Dermis blood vessel endothelial cell (primary cell): ENCODE measurements at regions not wholly inside any gene's neighbourhood (a gene's known extent, or its start where the extent isn't known, plus 50 kb on each side); places are given as distances from the start of the nearest gene placed in this dataset.
A peak's percentile ranks its signal among the peaks of the same experiment; 100 is the strongest.
"Not testable (repeated sequence)": the region's sequence is repeated elsewhere in the genome, so short reads cannot be mapped to it uniquely, and the experiment has no call there.

Experiments
- DNase-seq: peaks from one replicate; pipeline ENCODE4 v3.0.0; 2010

DNA sequence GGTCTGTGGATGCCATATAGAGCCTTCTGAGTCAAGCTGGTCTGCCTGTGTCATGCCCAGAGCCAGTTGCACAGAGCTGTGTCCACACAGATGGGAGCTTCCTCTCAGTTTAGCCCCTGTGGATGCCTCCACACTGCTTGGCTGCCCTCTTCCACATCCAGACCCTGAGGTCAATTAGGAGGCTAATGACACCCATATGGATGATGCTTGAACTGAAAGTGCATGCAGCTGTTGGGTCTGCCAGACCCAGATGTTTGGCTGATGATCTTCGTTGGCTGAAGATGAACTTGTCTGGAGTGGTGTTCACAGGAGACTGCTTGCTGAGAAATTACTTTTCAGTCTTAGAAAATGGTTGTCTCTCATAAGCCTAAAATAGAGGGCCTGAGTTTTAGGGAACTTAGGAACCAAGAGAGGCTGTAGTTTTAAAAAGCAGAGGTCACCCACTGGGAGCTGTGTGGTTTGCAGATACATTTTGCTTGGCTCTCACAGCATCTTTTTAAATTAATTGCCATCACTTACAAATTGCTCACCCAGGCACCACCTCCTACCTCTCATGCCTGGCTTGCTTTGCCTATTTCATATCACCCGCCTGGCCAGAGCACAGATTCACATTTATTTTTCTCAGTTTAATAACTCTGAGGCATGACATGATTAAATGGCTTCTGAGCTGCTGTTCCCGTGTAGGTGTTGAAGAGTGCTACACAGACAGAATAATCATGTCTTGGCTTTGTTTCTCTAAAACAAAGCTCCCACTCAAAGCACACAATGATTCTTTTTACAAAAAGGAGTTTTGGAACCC, 176.1 kb downstream of the MINAR1 start:
- no peak for DNase-seq

- no peak for DNase-seq
Measured at GRCh38 chr15:79609506-79609905, 177.4 kb downstream of the MINAR1 start.

DNA sequence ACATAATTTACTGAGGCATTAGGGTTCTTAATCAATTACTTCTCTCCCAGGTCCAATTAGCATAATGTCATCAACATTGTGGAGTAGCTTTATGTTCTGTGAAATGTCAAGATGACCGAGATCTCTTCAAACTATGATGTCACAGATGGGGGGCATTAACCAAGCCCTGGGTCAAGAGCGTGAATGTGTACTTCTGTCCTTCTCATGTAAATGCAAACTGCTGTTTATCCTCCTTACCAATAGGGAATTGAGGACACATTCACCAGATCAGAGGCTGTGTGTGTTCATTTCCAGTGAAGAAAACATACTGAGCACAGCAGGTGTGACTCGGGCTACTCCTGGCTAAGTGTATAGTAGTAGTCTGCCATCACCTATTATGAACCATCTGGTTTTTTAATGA, 177.9 kb downstream of the MINAR1 start:
- DNase-seq: no peak

- DNase-seq: no peak
Measured at GRCh38 chr15:79615754-79616153, 183.6 kb downstream of the MINAR1 start.

GRCh38 chr15:79617071-79617470, 184.9 kb downstream of the MINAR1 start:
- DNase-seq: no peak

- no peak for DNase-seq
Measured at GRCh38 chr15:79620112-79620857, 188.1 kb downstream of the MINAR1 start.

DNA sequence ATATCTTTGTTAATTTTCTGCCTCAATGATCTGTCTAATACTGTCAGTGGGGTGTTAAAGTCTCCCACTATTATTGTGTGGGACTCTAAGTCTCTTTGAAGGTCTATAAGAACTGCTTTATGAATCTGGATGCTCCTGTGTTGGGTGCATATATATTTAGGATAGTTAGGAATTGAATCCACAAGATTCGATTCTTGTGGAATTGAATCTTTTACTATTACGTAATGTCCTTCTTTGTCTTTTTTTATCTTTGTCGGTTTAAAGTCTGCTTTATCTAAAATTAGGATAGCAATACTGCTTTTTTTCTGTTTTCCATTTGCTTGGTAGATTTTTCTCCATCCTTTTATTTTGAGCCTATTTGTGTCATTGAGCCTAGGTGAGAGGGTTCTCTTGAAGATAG, 189.7 kb downstream of the MINAR1 start:
- not testable (repeated sequence) for DNase-seq

DNA sequence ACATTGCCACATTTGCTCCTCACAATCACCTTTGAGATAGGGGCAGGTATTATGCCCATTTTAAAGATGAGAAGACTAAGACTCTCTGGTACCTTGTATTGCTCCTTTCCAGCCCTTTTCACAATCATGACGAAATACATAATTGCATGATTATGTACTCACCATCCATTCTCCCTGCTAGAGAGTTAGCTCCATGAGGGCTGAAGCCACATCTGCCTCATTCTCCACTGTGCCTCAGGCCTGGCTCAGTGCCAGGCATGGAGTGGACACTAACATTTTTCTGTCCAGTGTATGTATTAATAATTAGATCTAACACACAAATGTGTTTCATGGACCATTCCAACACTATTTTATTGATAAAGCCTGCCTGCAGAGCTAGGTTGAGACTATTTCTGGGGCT, 191.4 kb downstream of the MINAR1 start:
- DNase-seq: no peak

DNA sequence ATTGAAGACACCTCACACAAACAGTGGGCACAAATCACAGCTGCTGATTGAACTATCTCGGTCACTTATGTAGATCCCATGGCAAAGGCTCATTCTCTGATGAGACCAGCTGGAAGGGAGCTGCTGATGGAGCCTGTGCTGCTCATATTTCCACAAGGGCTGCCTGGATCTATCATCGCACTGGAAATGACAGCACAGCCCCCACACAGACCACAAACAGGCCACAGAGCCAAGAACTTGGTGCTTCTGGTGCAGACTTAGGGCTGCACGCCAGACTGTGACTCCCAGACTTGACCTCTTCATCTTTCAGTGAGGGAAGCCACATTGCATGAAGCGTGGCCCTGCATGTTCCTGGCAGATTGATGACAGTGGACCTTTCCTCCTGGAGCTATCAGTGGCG, 197.6 kb downstream of the MINAR1 start:
- DNase-seq: no peak

GRCh38 chr15:79632457-79632856, 200.3 kb downstream of the MINAR1 start:
- DNase-seq: no peak

- DNase-seq: no peak
Measured at GRCh38 chr15:79635149-79635771, 203.1 kb downstream of the MINAR1 start.

- DNase-seq: no peak
Measured at GRCh38 chr15:79635897-79636561, 203.9 kb downstream of the MINAR1 start.

GRCh38 chr15:79640206-79640605, 208.1 kb downstream of the MINAR1 start:
- peak; percentile 82 for DNase-seq

DNA sequence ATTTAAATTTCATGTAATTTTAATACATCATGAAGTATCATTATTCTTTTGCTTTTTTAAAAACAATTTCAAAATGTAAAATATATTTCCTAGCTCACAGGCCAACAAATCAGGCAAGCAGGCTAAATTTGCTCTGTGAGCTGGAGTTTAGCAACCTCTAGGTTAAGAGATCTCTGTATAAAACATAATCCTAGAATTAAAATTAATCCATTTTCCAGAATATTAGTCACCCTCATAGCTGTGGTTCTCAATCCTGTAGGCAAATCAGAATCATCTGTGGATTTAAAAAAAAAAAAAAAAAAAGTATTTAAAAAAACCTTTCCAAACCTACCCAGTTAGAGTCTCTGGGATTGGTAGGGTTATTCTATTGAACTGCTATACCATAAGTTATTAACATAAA, 209.7 kb downstream of the MINAR1 start:
- DNase-seq: no peak

DNA sequence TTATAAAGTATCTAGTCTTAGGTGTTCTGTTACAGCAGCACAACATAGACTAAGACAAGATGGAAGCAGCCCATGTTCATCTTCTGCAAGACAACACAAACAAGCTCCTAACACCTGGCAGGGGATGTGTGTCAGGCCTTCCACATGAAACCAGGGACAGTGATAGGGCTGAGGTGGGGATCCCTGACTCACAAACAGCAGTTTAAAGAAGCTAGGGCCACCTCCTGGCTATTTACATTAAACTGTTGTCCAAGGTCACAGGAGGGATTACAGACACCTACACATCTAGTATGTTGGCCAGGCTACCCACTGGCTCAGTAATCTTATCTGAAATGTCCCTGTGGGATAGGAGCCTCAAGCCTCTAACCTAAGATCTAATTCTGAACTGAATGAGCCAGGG, 211.3 kb downstream of the MINAR1 start:
- DNase-seq: no peak

DNA sequence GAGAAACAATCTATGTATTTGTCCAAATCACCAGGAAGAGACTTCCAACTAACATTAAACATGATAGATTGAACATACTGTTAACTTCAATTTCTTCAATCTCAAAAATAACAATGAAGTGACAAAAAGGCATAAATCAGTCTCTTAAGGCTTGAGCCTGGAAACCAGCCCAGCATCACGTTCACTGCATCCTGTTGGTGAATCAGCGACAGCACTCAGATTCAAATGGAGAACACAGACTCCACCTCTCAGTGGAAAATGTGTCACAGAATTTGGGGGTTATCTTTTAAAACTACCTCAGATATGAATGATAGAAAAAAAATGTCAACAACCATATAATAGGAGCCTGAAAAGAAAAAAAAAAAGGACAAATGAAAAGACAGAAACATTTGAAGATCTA, 212.0 kb downstream of the MINAR1 start:
- peak; percentile 89 for DNase-seq

DNA sequence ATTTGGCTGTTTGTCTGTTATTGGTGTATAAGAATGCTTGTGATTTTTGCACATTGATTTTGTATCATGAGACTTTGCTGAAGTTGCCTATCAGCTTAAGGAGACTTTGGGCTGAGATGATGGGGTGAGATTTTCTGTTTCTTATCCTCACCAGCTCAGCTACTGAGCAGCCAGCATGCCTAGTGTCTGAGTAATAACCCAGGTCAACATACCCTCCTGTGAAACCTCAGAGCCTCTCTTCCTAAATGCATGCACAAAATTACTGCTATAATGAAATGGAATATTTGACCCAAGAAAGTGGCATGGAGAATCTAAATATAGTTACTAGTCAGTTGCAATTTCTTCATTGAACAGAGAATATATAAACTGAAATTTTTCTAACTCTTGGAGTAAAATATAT, 220.8 kb downstream of the MINAR1 start:
- not testable (repeated sequence) for DNase-seq

DNA sequence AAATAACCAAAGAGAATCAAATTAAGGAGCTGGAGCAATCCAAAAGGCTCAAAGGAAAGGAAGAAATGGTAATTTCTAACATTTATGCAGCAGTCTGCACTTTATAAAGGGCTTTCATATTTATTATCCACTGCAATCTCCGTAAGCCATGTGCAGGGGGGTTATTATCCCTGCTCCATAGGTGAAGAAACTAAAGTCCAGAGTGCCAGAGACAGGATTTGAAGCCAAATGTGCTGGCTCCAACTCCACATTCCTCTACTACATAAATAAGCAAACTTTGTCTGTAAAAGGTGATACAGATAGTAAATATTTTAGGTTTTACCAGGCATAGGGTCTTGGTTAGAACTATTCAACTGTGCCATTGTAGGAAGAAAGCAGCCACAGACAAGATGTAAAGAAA, 221.4 kb downstream of the MINAR1 start:
- no peak for DNase-seq

DNA sequence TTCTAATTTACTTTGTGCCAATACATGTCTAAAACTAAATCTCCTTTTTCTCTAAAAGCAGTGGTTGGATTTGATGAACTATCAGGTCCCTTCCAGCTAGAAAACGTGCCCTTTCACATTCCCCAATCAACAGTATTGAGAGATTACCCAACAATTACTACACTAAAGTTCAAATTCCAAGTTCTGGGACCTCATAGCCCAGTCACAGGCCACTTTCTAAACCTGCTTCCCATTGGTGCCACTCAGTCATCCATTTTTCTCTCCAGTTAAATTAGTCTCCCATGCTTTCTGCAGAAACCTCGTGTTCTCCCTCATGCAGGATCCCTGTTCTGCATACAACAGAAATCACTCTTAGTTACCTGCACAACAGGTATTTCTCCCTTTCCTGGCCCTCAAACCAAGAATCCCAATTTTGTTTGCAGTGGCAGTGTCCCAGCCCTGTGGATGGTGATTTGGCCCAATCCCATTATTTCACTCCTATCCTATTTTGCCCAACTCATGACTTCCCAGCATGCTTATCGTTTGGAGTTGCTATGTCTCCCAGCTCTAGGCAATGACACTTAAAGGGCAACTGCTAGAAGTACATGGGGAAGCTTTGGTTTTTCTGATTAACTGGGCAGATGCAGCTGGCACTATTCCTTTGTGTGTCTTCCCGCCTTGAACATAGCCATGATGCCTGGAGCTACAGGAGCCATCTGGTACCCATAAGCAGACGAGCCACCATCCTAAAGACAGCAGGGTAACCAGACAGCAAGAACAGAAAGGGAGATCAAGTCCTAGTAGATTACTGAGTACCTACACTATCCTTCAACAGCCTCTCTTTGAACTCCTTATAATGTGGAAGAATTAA, 224.2 kb downstream of the MINAR1 start:
- DNase-seq: no peak

- no peak for DNase-seq
Measured at GRCh38 chr15:79657722-79658121, 225.6 kb downstream of the MINAR1 start.

GRCh38 chr15:79659691-79660090, 227.6 kb downstream of the MINAR1 start:
- no peak for DNase-seq

- DNase-seq: no peak
Measured at GRCh38 chr15:79661411-79661810, 229.3 kb downstream of the MINAR1 start.
